NT2/D1 (cell line): ENCODE measurements at regions not wholly inside any gene's neighbourhood (a gene's known extent, or its start where the extent isn't known, plus 50 kb on each side); places are given as distances from the start of the nearest gene placed in this dataset.

ENCODE experiments used
- DNase-seq: peaks from one replicate; pipeline ENCODE4 v3.0.0-alpha.2; 2011; ENCODE audit warnings: low read depth, low spot score
- H3K27me3 ChIP-seq: 2 replicates; pipeline ENCODE4 v1.6.0; 2011; ENCODE audit warnings: mild to moderate bottlenecking; ENCODE audit not compliant: insufficient read length, insufficient read depth
- H3K36me3 ChIP-seq: 2 replicates; pipeline ENCODE4 v1.6.1; 2011; ENCODE audit warnings: mild to moderate bottlenecking, low read length, mixed read lengths; ENCODE audit not compliant: insufficient read depth, insufficient read length
- H3K4me1 ChIP-seq: 2 replicates; pipeline ENCODE4 v1.5.1; 2011; ENCODE audit not compliant: insufficient read depth, insufficient read length
- H3K4me3 ChIP-seq: 2 replicates; pipeline ENCODE4 v1.5.1; 2011; ENCODE audit warnings: low read depth; ENCODE audit not compliant: insufficient read length
- H3K9ac ChIP-seq: 2 replicates; pipeline ENCODE4 v1.6.0; 2011; ENCODE audit warnings: low read depth; ENCODE audit not compliant: insufficient read length
- H3K9me3 ChIP-seq: 2 replicates; pipeline ENCODE4 v1.5.1; 2011; ENCODE audit warnings: mild to moderate bottlenecking, low read length; ENCODE audit not compliant: insufficient read depth
- SUZ12 ChIP-seq: IDR thresholded peaks from 2 replicates; pipeline ENCODE4 v1.6.1; 2011; ENCODE audit not compliant: insufficient read length, insufficient read depth; ENCODE audit errors: extremely low read depth
- YY1 ChIP-seq: IDR thresholded peaks from 2 replicates; pipeline ENCODE4 v1.6.1; 2011; ENCODE audit not compliant: insufficient read length, insufficient read depth
- ZNF274 ChIP-seq: IDR thresholded peaks from 2 replicates; pipeline ENCODE4 v1.6.1; 2011; ENCODE audit warnings: mild to moderate bottlenecking, low read depth, low read length

DNA sequence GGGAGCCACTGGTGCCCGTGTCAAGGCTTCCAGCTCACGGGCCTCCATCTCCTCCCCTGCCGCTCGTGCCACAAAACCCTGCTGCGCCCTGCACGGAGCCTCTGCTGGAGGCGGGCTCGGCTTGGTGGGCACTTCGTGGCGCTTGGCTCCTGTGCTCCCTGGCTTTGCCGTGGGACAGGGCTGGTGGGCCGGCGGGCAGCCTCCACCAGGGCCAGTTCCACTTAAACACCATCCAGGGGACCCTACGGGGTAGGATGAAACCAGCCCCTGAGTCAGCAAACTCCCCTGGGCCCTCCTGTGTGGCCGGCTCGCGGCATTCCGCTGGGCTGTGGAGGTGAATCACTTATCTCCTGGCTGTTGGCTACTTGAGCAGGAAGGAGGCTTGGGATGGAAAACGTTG, 1304.6 kb downstream of the BRD1 start:
- Histone ChIP-seq H3K9ac (no peak overlapping the region), H3K36me3 (peaks cover 12% of the 10 kb centered on the region), H3K27me3 (no peaks in the 10 kb centered on the region), H3K4me1 (peaks cover 9% of the 10 kb centered on the region), H3K4me3 (no peak overlapping the region), H3K9me3 (no peaks in the 10 kb centered on the region)
- TF ChIP-seq ZNF274 (no peak), YY1 (no peak), SUZ12 (no peak)
- no peak for DNase-seq

DNA sequence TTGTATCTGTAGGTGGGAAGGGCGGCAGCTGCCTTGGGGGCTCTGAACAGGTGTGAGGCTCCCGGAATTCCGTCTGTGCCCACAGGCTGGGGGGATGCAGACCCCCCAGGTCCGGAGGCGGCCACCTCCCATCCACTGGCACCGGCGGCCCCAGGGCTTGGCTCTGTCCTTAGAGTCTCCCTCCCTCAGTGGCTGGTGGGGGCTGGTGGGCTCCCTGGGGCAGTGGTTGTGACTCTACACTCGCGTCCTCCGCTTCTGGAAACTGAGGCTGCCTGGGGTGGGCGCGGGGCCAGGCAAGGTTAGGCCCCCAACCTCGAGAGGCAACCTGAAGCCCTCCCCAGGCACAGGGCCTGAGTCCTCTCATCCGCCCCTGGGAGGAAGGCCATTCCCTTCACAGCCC, 1305.4 kb downstream of the BRD1 start:
- H3K9me3 ChIP-seq = no peaks in the 10 kb centered on the region
- H3K4me3 ChIP-seq = no peak overlapping the region
- H3K9ac ChIP-seq = no peak overlapping the region
- H3K4me1 ChIP-seq = peaks cover 9% of the 10 kb centered on the region
- peaks cover 12% of the 10 kb centered on the region for H3K36me3 ChIP-seq
- H3K27me3 ChIP-seq = no peaks in the 10 kb centered on the region
- no peak for DNase-seq
- TF ChIP-seq SUZ12 (no peak), ZNF274 (no peak), YY1 (no peak)

DNA sequence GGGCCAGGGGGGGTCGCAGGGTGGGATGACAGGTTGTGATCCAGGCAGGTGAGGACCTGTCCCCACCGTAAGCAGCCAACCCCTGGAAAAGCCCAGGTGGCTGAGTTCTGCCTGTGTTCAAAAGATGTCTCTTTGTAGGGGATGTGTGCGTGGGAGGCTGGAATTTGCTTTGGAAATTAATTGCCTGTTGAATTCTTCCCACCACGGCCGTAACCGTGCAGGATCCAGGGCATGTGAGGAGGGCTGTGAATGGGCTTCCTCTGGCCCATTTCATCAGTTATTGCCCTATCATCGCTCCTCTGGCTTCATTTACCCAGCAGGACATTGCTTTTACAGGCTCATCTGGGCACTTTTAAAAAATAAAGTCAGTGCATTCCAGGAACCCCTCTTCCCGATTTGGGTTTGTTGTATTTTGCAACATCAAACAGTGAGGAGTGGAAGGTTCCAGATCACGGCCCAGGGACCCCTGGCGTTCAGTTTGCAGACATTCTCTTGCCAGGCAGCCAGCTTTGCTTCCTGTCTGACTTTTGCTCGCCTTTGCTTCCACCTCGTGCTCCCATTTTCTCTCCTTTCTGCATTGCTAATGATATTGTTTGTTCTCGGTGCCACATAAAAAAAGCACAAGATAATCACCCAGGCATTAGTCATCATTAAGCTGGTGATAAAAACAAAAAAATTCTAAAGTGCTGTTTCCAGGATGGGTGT, 1306.6 kb downstream of the BRD1 start:
- Histone ChIP-seq H3K9me3 (no peaks in the 10 kb centered on the region), H3K36me3 (peaks cover 9% of the 10 kb centered on the region), H3K9ac (no peak overlapping the region), H3K4me3 (no peak overlapping the region), H3K4me1 (peaks cover 14% of the 10 kb centered on the region), H3K27me3 (no peaks in the 10 kb centered on the region)
- DNase-seq = no peak
- TF ChIP-seq YY1 (no peak), SUZ12 (no peak), ZNF274 (no peak)

DNA sequence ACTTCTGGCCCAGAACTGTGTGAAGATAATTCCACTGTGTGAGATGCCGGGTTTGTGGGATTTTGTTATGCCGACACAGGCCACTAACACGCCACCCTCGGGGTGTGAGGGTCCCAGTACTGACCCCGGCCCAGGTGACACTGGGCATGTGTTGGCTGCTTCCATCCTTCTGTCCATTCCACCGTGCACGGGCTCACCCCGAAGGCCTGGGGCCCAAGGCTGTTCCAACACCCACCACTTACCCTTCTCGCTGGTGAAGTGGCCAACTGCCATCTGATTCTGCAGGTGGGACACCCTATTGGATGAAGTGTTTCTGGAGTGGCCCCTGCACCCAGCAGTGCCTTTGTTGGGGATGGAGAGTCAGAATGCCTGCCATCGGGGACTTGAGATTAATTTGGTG, 1307.5 kb downstream of the BRD1 start:
- Histone ChIP-seq H3K4me3 (no peak overlapping the region), H3K9me3 (no peaks in the 10 kb centered on the region), H3K36me3 (peaks cover 9% of the 10 kb centered on the region), H3K4me1 (peaks cover 14% of the 10 kb centered on the region), H3K9ac (no peak overlapping the region), H3K27me3 (no peaks in the 10 kb centered on the region)
- TF ChIP-seq ZNF274 (no peak), SUZ12 (no peak), YY1 (no peak)
- no peak for DNase-seq

DNA sequence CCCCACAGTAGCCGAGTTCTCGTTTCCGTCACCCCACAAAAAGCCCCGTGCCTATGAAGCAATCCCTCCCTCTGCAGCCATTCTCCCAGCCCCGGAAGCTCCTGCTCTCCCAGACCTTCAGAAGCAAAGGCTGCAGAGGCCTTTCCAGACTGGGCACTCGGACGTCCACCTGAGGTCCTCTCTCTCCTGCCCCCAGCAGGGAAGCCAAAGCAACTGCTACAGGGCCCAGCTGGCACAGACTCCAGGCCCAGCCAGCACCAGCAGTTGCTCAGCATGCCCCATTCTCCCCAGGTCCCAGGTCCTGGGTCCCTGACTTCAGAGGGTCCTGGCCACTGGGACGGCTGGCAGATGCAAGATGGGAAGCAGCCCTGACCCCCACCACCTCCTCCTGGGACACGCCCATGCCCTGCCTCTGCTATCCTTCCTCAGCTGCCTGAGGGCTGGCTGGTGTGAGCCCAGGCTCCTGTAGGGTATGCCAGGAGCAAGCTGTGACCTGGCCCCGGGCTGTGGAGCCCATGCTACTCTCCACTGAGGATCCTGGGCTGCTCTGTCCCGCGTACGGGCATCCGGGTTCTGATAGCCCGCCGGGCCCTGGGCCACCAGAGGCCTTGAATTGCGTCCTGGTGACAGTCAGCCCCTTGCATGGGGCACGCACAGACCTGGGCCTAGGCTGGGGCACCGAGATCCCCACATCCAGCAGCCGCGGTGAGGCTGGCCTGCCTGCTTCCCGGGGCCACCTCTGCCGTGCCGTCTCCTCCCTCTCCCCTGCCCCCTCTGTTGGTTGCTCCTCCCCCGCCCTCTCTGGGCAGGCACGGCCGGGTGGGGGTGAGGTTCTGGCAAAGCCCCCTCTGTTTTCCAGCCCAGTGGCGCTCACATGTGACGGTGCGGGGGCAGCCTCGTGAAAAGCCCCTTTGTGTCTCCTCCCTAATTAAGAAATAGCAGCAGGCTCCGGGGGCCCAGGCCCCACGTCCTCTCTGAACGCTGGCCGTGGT, 1310.3 kb downstream of the BRD1 start:
- H3K27me3 ChIP-seq = no peaks in the 10 kb centered on the region
- H3K4me1 ChIP-seq = peaks cover 14% of the 10 kb centered on the region
- DNase-seq = no peak
- peak overlapping the region; percentile 10 for H3K9ac ChIP-seq
- H3K36me3 ChIP-seq = peaks cover 3% of the 10 kb centered on the region
- no peak overlapping the region for H3K4me3 ChIP-seq
- H3K9me3 ChIP-seq = no peaks in the 10 kb centered on the region
- TF ChIP-seq YY1 (no peak), SUZ12 (no peak), ZNF274 (no peak)

DNA sequence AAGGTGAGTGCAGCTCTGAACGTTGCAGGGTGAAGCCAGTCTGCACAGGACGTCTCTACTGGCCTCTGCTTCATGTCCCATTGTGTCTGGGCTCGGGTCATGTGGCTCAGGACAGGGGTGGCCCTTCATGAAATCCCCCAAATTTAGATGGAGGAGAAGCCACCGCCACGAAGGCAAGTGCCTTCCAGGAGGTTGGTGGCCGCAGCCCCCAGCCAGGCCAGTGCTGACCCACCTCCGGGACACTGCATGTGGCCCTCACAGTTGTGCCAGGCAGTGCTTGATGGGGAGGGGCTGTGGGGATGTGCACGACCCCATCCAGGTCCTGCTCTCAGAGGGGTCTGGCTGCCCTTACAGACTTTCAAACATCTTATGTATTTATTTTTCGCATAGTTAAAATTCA, 1311.1 kb downstream of the BRD1 start:
- peaks cover 12% of the 10 kb centered on the region for H3K4me1 ChIP-seq
- H3K4me3 ChIP-seq = no peak overlapping the region
- H3K27me3 ChIP-seq = no peaks in the 10 kb centered on the region
- peaks cover 3% of the 10 kb centered on the region for H3K36me3 ChIP-seq
- H3K9ac ChIP-seq = peak overlapping the region; percentile 10
- TF ChIP-seq ZNF274 (no peak), YY1 (no peak), SUZ12 (no peak)
- no peaks in the 10 kb centered on the region for H3K9me3 ChIP-seq
- DNase-seq = no peak

DNA sequence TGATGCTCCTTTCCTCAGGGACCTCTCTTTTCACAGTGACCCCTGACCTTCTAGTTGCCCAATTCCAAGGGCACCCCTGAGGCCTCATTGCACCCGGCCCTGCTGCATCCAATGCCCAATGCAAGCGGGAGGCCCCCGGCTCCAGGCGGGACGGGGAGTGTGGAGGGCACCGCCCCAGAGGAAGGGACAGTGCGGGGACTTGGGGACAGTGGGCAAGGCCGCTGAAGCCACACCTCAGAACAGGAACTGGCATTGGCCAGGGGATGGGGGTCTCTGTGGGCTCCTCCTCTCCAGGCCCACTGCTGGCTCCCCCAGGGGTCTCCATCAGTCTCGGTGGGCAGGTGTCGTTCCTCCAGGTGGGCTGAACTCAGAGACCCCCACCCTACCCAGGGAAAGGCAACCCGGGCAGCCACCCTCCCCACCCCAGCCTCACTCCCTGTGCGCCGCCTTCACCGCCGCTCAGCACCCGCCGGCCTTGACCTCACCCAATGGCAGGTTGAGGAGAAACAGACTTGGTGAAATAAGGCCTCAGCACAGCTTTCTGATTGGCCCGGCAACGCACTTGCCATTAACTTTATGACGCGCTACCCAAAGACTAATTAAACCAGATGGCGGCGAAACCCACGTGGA, 1312.0 kb downstream of the BRD1 start:
- Histone ChIP-seq H3K9ac (no peak overlapping the region), H3K27me3 (no peaks in the 10 kb centered on the region), H3K9me3 (no peaks in the 10 kb centered on the region), H3K4me3 (no peak overlapping the region), H3K36me3 (no peaks in the 10 kb centered on the region), H3K4me1 (peaks cover 13% of the 10 kb centered on the region)
- DNase-seq = no peak
- TF ChIP-seq SUZ12 = no peak
- no peak for TF ChIP-seq ZNF274
- no peak for TF ChIP-seq YY1
